ENCODE measurements at regions not wholly inside any gene's neighbourhood (a gene's known extent, or its start where the extent isn't known, plus 50 kb on each side); places are given as distances from the start of the nearest gene placed in this dataset.

DNA sequence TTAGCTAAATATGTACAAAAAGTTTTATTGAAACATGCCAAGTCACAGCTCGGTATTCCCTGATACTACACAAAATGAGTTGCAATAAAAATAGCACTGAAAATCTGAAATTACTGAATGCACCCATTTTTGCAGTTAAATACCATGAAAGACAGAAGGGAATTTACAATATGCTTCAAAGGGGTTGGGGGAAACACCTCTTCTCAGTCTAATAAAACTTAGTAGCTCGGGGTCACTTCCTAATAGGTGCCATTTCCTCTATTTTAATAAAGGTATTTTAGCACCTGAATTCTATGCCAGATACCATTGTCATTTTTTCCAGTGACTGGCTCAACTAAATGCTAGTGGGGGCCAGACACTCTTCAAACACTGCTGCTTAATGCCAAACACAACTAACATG, 204.1 kb upstream of the MEF2C start:
- TF ChIP-seq, protein P1, sequence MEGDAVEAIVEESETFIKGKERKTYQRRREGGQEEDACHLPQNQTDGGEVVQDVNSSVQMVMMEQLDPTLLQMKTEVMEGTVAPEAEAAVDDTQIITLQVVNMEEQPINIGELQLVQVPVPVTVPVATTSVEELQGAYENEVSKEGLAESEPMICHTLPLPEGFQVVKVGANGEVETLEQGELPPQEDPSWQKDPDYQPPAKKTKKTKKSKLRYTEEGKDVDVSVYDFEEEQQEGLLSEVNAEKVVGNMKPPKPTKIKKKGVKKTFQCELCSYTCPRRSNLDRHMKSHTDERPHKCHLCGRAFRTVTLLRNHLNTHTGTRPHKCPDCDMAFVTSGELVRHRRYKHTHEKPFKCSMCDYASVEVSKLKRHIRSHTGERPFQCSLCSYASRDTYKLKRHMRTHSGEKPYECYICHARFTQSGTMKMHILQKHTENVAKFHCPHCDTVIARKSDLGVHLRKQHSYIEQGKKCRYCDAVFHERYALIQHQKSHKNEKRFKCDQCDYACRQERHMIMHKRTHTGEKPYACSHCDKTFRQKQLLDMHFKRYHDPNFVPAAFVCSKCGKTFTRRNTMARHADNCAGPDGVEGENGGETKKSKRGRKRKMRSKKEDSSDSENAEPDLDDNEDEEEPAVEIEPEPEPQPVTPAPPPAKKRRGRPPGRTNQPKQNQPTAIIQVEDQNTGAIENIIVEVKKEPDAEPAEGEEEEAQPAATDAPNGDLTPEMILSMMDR (IDR thresholded peaks at IDR 0.05), result no peak
- no peak for TF ChIP-seq POLR2A (IDR thresholded peaks at IDR 0.05)
